ENCODE measurements at regions not wholly inside any gene's neighbourhood (a gene's known extent, or its start where the extent isn't known, plus 50 kb on each side); places are given as distances from the start of the nearest gene placed in this dataset.

DNA sequence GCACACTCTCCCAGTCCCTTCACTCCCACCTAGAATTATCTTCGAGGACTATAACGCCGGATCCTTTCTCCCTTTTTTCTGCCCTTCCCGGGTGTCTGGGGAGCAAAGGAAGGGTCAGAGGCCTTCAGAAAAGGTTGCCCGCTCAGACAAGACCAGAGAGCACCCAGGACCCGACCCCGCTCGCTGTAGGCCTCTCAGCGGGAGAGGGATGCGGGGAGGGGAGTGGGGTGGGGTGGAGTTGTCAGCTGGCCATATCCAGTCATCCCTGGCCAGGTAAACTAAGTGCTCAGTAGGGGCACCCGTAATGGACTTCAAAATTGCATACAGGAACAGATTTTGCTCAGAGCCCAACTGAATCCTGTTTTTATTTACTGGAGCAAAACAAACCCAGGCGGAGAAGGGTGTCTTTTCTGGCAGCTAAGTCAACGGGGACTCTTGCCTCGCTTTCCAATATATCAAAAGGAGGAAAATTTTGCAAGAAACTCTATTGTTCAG, 65.0 kb downstream of the NOL4 start:
- ATAC-seq: peak; percentile 18
- peaks cover 3% of the 10 kb centered on the region for H3K27me3 Mint-ChIP-seq (ENCODE audit: insufficient read depth, low read depth, poor library complexity)
- Histone ChIP-seq H4K20me1 (replicated peaks; ENCODE audit: insufficient read depth) (peaks cover 4% of the 10 kb centered on the region), H3K79me2 (replicated peaks; ENCODE audit: insufficient read depth) (no peaks in the 10 kb centered on the region), H3K36me3 (ENCODE audit: insufficient read depth) (no peaks in the 10 kb centered on the region), H3K9me2 (ENCODE audit: insufficient read depth) (no peaks in the 10 kb centered on the region), H3K27ac (ENCODE audit: low read depth) (no peak overlapping the region), H3K4me2 (peak overlapping the region; percentile 98), H3K27me3 (ENCODE audit: insufficient read depth) (peaks cover 36% of the 10 kb centered on the region), H3K4me1 (ENCODE audit: insufficient read depth) (peaks cover 8% of the 10 kb centered on the region; the same call in 1 of the 2 replicates), H3F3A (replicated peaks; ENCODE audit: low read depth) (peaks cover 11% of the 10 kb centered on the region; the same call in 1 of the 2 replicates), H3K4me3 (peak overlapping the region; percentile 71), H2AFZ (peak overlapping the region; percentile 99)
- peak overlapping the region; percentile 79 for H3K4me3 Mint-ChIP-seq
- DNase-seq (ENCODE audit: low spot score): no peak
- peaks cover 10% of the 10 kb centered on the region for H3K4me1 Mint-ChIP-seq
- H3K36me3 Mint-ChIP-seq (ENCODE audit: low read depth): no peaks in the 10 kb centered on the region
- no peaks in the 10 kb centered on the region; the same call in 2 of the 3 replicates for H3K9me3 Mint-ChIP-seq
- no peak overlapping the region; the same call in 1 of the 2 replicates for H3K27ac Mint-ChIP-seq
- TF ChIP-seq STAT1 (IDR thresholded peaks at IDR 0.05; ENCODE audit: unreplicated experiment): no peak
- TF ChIP-seq ZNF331 (CRISPR knock-in tag; IDR thresholded peaks at IDR 0.05; ENCODE audit: low read depth): no peak
- TF ChIP-seq EZH2 (IDR thresholded peaks at IDR 0.05; ENCODE audit: low read depth, unreplicated experiment): peak; percentile 40
- TF ChIP-seq ETS1 (IDR thresholded peaks at IDR 0.05): no peak
- TF ChIP-seq POLR2AphosphoS5 (IDR thresholded peaks at IDR 0.05; ENCODE audit: low read depth): no peak
- no peak for TF ChIP-seq NANOG (IDR thresholded peaks at IDR 0.05; ENCODE audit: borderline replicate concordance)
- TF ChIP-seq, protein P1, sequence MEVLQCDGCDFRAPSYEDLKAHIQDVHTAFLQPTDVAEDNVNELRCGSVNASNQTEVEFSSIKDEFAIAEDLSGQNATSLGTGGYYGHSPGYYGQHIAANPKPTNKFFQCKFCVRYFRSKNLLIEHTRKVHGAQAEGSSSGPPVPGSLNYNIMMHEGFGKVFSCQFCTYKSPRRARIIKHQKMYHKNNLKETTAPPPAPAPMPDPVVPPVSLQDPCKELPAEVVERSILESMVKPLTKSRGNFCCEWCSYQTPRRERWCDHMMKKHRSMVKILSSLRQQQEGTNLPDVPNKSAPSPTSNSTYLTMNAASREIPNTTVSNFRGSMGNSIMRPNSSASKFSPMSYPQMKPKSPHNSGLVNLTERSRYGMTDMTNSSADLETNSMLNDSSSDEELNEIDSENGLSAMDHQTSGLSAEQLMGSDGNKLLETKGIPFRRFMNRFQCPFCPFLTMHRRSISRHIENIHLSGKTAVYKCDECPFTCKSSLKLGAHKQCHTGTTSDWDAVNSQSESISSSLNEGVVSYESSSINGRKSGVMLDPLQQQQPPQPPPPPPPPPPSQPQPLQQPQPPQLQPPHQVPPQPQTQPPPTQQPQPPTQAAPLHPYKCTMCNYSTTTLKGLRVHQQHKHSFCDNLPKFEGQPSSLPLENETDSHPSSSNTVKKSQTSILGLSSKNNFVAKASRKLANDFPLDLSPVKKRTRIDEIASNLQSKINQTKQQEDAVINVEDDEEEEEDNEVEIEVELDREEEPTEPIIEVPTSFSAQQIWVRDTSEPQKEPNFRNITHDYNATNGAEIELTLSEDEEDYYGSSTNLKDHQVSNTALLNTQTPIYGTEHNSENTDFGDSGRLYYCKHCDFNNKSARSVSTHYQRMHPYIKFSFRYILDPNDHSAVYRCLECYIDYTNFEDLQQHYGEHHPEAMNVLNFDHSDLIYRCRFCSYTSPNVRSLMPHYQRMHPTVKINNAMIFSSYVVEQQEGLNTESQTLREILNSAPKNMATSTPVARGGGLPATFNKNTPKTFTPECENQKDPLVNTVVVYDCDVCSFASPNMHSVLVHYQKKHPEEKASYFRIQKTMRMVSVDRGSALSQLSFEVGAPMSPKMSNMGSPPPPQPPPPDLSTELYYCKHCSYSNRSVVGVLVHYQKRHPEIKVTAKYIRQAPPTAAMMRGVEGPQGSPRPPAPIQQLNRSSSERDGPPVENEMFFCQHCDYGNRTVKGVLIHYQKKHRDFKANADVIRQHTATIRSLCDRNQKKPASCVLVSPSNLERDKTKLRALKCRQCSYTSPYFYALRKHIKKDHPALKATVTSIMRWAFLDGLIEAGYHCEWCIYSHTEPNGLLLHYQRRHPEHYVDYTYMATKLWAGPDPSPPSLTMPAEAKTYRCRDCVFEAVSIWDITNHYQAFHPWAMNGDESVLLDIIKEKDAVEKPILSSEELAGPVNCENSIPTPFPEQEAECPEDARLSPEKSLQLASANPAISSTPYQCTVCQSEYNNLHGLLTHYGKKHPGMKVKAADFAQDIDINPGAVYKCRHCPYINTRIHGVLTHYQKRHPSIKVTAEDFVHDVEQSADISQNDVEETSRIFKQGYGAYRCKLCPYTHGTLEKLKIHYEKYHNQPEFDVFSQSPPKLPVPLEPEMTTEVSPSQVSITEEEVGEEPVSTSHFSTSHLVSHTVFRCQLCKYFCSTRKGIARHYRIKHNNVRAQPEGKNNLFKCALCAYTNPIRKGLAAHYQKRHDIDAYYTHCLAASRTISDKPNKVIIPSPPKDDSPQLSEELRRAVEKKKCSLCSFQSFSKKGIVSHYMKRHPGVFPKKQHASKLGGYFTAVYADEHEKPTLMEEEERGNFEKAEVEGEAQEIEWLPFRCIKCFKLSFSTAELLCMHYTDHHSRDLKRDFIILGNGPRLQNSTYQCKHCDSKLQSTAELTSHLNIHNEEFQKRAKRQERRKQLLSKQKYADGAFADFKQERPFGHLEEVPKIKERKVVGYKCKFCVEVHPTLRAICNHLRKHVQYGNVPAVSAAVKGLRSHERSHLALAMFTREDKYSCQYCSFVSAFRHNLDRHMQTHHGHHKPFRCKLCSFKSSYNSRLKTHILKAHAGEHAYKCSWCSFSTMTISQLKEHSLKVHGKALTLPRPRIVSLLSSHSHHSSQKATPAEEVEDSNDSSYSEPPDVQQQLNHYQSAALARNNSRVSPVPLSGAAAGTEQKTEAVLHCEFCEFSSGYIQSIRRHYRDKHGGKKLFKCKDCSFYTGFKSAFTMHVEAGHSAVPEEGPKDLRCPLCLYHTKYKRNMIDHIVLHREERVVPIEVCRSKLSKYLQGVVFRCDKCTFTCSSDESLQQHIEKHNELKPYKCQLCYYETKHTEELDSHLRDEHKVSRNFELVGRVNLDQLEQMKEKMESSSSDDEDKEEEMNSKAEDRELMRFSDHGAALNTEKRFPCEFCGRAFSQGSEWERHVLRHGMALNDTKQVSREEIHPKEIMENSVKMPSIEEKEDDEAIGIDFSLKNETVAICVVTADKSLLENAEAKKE (CRISPR knock-in tag; IDR thresholded peaks at IDR 0.05): no peak

Data from GM23338 (cell line).